Endometrium (tissue), 2 donors: ENCODE measurements at regions not wholly inside any gene's neighbourhood (a gene's known extent, or its start where the extent isn't known, plus 50 kb on each side); places are given as distances from the start of the nearest gene placed in this dataset.
"Not testable (repeated sequence)": the region's sequence is repeated elsewhere in the genome, so short reads cannot be mapped to it uniquely, and the experiment has no call there.

Experiments used
- FAIRE-seq: peaks from 2 replicates; lab custom pipeline; 2012; peaks lifted over from hg19 to GRCh38; lab: Jason Lieb, UNC
- donor health status: control.
- donor health status: control.

GRCh38 chr4:74544655-74545361 lies 99.9 kb downstream of the AREG start:
- FAIRE-seq: no peak

- FAIRE-seq: no peak
These were observed 100.5 kb downstream of the AREG start for GRCh38 chr4:74545448-74545847.

- FAIRE-seq: no peak
These were observed 101.1 kb downstream of the AREG start for GRCh38 chr4:74546057-74546456.

- FAIRE-seq: no peak
These were observed 102.1 kb downstream of the AREG start for GRCh38 chr4:74547042-74547441.

GRCh38 chr4:74548561-74548960 lies 103.6 kb downstream of the AREG start:
- FAIRE-seq: no peak

GRCh38 chr4:74549936-74550335 lies 105.0 kb downstream of the AREG start:
- no peak for FAIRE-seq

GRCh38 chr4:74555231-74555630 lies 110.3 kb downstream of the AREG start:
- FAIRE-seq: no peak

- no peak for FAIRE-seq
These were observed 110.9 kb downstream of the AREG start for GRCh38 chr4:74555843-74556242.

- FAIRE-seq: no peak
These were observed 114.9 kb downstream of the AREG start for GRCh38 chr4:74559853-74560252.

GRCh38 chr4:74567981-74568380 lies 123.0 kb downstream of the AREG start:
- no peak for FAIRE-seq

GRCh38 chr4:74570095-74570494 lies 125.2 kb downstream of the AREG start:
- FAIRE-seq: no peak

- no peak for FAIRE-seq
These were observed 133.4 kb downstream of the AREG start for GRCh38 chr4:74578329-74578728.

GRCh38 chr4:74578865-74579264 lies 133.9 kb downstream of the AREG start:
- not testable (repeated sequence) for FAIRE-seq

GRCh38 chr4:74583089-74583700 lies 138.3 kb downstream of the AREG start:
- FAIRE-seq: no peak

GRCh38 chr4:74583757-74584156 lies 138.8 kb downstream of the AREG start:
- no peak for FAIRE-seq

GRCh38 chr4:74588350-74588749 lies 143.4 kb downstream of the AREG start:
- FAIRE-seq: no peak

GRCh38 chr4:74590476-74590875 lies 145.5 kb downstream of the AREG start:
- no peak for FAIRE-seq

GRCh38 chr4:74598611-74599325 lies 153.8 kb downstream of the AREG start:
- no peak for FAIRE-seq

- no peak for FAIRE-seq
These were observed 158.2 kb downstream of the AREG start for GRCh38 chr4:74603186-74603585.

GRCh38 chr4:74608151-74608949 lies 163.4 kb downstream of the AREG start:
- FAIRE-seq: no peak

- FAIRE-seq: no peak
These were observed 165.6 kb downstream of the AREG start for GRCh38 chr4:74610491-74610890.

GRCh38 chr4:74612837-74613236 lies 167.9 kb downstream of the AREG start:
- no peak for FAIRE-seq

GRCh38 chr4:74613266-74613665 lies 168.3 kb downstream of the AREG start:
- no peak for FAIRE-seq
